SK-N-SH treated with all-trans-retinoic acid at 6 μM for 48 hours (cell line): ENCODE measurements at regions not wholly inside any gene's neighbourhood (a gene's known extent, or its start where the extent isn't known, plus 50 kb on each side); places are given as distances from the start of the nearest gene placed in this dataset.
A peak's percentile ranks its signal among the peaks of the same experiment; 100 is the strongest.

Source experiments
- ATAC-seq: fragments of 200-7000 bp; cut with Tn5 transposase; 3 replicates; pipeline ENCODE4 v1.9.1; 2020; ENCODE audit warnings: mild to moderate bottlenecking, moderate library complexity
- ARNTL ChIP-seq: fragments of 450-650 bp; formaldehyde crosslinking; IDR thresholded peaks from 2 replicates; pipeline ENCODE4 v1.5.0; 2020; ENCODE audit warnings: low read depth, mild to moderate bottlenecking, moderate library complexity, borderline replicate concordance
- BACH2 ChIP-seq: fragments of 250-450 bp; sonication (Bioruptor Pico); IDR thresholded peaks from 2 replicates; pipeline ENCODE4 v1.9.0; 2021; ENCODE audit warnings: mild to moderate bottlenecking, borderline replicate concordance
- CREB5 ChIP-seq: fragments of 250-450 bp; sonication (Bioruptor Pico); IDR thresholded peaks from 2 replicates; pipeline ENCODE4 v1.5.1; 2020; ENCODE audit warnings: low read depth, mild to moderate bottlenecking, moderate library complexity
- CSDC2 ChIP-seq: fragments of 250-450 bp; sonication (Bioruptor Pico); IDR thresholded peaks from 2 replicates; pipeline ENCODE4 v1.5.0; 2020; ENCODE audit warnings: mild to moderate bottlenecking, moderate library complexity
- CSRNP3 ChIP-seq: fragments of 250-450 bp; sonication (Bioruptor Pico); IDR thresholded peaks from 2 replicates; pipeline ENCODE4 v1.5.1; 2021; ENCODE audit warnings: mild to moderate bottlenecking, moderate library complexity
- ESRRG ChIP-seq: fragments of 250-450 bp; sonication (Bioruptor Pico); IDR thresholded peaks from 2 replicates; pipeline ENCODE4 v1.6.1; 2021; ENCODE audit warnings: mild to moderate bottlenecking
- GLIS3 ChIP-seq: fragments of 250-450 bp; sonication (Bioruptor Pico); IDR thresholded peaks from 2 replicates; pipeline ENCODE4 v1.5.0; 2020; ENCODE audit warnings: mild to moderate bottlenecking, moderate library complexity
- ISL1 ChIP-seq: fragments of 250-450 bp; sonication (Bioruptor Pico); IDR thresholded peaks from 2 replicates; pipeline ENCODE4 v2.1.2; 2022; ENCODE audit warnings: mild to moderate bottlenecking, moderate library complexity
- PATZ1 ChIP-seq: fragments of 250-450 bp; sonication (Bioruptor Pico); IDR thresholded peaks from 2 replicates; pipeline ENCODE4 v1.8.0; 2020; ENCODE audit warnings: mild to moderate bottlenecking, moderate library complexity, borderline replicate concordance
- PPARA ChIP-seq: fragments of 250-450 bp; sonication (Bioruptor Pico); IDR thresholded peaks from 2 replicates; pipeline ENCODE4 v1.5.0; 2020; ENCODE audit warnings: mild to moderate bottlenecking, borderline replicate concordance
- RARB ChIP-seq: fragments of 250-450 bp; sonication (Bioruptor Pico); IDR thresholded peaks from 2 replicates; pipeline ENCODE4 v1.8.0; 2021; ENCODE audit warnings: mild to moderate bottlenecking, moderate library complexity
- SNAI2 ChIP-seq: fragments of 250-450 bp; sonication (Bioruptor Pico); IDR thresholded peaks from 2 replicates; pipeline ENCODE4 v1.5.0; 2020; ENCODE audit warnings: mild to moderate bottlenecking, moderate library complexity
- TCF4 ChIP-seq: fragments of 250-450 bp; sonication (Bioruptor Pico); IDR thresholded peaks from 2 replicates; pipeline ENCODE4 v1.8.0; 2021; ENCODE audit warnings: mild to moderate bottlenecking, moderate library complexity, borderline replicate concordance
- ZC3H10 ChIP-seq: fragments of 250-450 bp; sonication (Bioruptor Pico); IDR thresholded peaks from 2 replicates; pipeline ENCODE4 v1.5.1; 2021; ENCODE audit warnings: mild to moderate bottlenecking, moderate library complexity
- ZFP3 ChIP-seq: fragments of 250-450 bp; sonication (Bioruptor Pico); IDR thresholded peaks from 2 replicates; pipeline ENCODE4 v1.5.0; 2020; ENCODE audit warnings: mild to moderate bottlenecking, moderate library complexity
- ZFP30 ChIP-seq: fragments of 450-650 bp; formaldehyde crosslinking; IDR thresholded peaks from 2 replicates; pipeline ENCODE4 v1.5.0; 2022; ENCODE audit warnings: mild to moderate bottlenecking, moderate library complexity
- ZNF70 ChIP-seq: fragments of 450-650 bp; formaldehyde crosslinking; IDR thresholded peaks from 2 replicates; pipeline ENCODE4 v1.5.0; 2020; ENCODE audit warnings: mild to moderate bottlenecking, moderate library complexity
- ZNF8 ChIP-seq: fragments of 450-650 bp; formaldehyde crosslinking; IDR thresholded peaks from 2 replicates; pipeline ENCODE4 v1.5.0; 2020; ENCODE audit warnings: mild to moderate bottlenecking, moderate library complexity
- TF ChIP-seq, protein P1 (sequence below): fragments of 250-450 bp; sonication (Bioruptor Pico); IDR thresholded peaks from 2 replicates; pipeline ENCODE4 v1.5.0; 2020; ENCODE audit warnings: mild to moderate bottlenecking, moderate library complexity

DNA sequence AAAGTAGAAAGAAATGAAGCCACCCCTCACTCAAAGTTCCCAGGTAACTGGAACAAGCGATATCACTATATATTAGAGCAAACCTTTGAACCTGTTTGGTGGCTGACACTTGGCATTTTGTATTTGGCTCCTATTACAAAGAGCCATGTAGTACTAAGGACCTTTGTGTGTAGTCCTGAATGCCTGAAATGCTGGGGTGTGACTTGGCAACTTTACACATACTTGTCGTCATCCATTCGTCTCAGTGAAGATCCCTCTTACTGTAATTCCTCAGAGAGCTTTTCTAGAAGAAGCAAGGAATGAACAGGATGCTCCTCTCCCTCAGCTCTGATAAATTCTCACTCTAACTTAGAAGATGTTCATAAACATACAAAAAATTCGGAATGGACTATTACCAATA lies 216.1 kb upstream of the CDIN1 start:
- peak; percentile 37 for ATAC-seq
- TF ChIP-seq ESRRG (no peak), RARB (no peak), ZNF8 (CRISPR knock-in tag) (no peak), ZFP3 (CRISPR knock-in tag) (no peak), PPARA (no peak), ZNF70 (CRISPR knock-in tag) (no peak), CSDC2 (no peak)
- TF ChIP-seq, protein P1, sequence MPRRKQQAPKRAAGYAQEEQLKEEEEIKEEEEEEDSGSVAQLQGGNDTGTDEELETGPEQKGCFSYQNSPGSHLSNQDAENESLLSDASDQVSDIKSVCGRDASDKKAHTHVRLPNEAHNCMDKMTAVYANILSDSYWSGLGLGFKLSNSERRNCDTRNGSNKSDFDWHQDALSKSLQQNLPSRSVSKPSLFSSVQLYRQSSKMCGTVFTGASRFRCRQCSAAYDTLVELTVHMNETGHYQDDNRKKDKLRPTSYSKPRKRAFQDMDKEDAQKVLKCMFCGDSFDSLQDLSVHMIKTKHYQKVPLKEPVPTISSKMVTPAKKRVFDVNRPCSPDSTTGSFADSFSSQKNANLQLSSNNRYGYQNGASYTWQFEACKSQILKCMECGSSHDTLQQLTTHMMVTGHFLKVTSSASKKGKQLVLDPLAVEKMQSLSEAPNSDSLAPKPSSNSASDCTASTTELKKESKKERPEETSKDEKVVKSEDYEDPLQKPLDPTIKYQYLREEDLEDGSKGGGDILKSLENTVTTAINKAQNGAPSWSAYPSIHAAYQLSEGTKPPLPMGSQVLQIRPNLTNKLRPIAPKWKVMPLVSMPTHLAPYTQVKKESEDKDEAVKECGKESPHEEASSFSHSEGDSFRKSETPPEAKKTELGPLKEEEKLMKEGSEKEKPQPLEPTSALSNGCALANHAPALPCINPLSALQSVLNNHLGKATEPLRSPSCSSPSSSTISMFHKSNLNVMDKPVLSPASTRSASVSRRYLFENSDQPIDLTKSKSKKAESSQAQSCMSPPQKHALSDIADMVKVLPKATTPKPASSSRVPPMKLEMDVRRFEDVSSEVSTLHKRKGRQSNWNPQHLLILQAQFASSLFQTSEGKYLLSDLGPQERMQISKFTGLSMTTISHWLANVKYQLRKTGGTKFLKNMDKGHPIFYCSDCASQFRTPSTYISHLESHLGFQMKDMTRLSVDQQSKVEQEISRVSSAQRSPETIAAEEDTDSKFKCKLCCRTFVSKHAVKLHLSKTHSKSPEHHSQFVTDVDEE (CRISPR knock-in tag) = no peak

DNA sequence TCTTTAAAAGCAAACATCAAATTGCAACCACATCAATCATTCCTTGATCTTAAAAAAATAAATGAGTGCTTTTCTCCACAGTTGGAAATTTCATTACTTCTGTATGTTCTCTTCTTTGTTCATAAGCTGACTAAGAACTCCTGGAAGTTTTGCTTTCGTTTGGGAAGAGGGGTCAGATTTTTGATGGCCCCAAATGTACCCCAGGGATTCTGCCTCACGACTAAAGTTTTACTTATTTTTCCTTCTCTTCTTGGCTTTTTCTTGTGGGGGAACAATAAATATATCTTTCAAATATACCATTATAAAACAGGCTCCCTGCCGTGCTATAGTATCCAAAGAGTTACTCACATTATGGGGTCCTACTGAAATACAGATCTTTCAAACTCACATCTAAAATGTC lies 215.0 kb upstream of the CDIN1 start:
- no peak for ATAC-seq
- TF ChIP-seq ZFP30 (CRISPR knock-in tag) (no peak), ISL1 (CRISPR knock-in tag) (no peak), ZNF70 (CRISPR knock-in tag) (no peak), CSDC2 (no peak), CSRNP3 (CRISPR knock-in tag) (no peak)

DNA sequence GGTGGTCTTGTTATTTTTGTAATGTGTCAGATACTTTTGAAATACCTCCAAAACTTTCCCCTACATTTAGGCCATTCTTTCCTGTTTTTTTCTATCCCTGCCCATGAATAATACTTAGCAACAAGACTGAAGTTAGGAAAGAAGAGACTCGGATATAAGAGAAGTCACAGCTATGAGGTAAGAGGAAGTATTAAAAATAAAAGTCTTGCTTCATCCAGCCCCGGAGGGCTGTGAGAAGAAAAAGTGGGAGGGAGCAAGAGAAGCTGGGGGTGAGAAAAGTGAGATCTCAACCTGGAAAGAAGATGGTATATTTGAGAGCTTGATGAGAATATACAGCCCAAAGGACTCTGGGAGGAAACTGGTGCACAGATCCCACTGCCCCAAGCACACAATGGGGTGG lies 213.5 kb upstream of the CDIN1 start:
- TF ChIP-seq GLIS3 (CRISPR knock-in tag) = no peak
- no peak for TF ChIP-seq CREB5 (CRISPR knock-in tag)
- no peak for TF ChIP-seq ZC3H10
- no peak for TF ChIP-seq ISL1 (CRISPR knock-in tag)
- no peak for TF ChIP-seq TCF4 (CRISPR knock-in tag)
- no peak for TF ChIP-seq PPARA
- no peak for TF ChIP-seq ESRRG
- TF ChIP-seq ZNF8 (CRISPR knock-in tag) = no peak
- no peak for TF ChIP-seq CSDC2
- TF ChIP-seq ARNTL (CRISPR knock-in tag) = no peak
- no peak for TF ChIP-seq PATZ1 (CRISPR knock-in tag)
- no peak for TF ChIP-seq BACH2
- no peak for TF ChIP-seq ZFP3 (CRISPR knock-in tag)
- TF ChIP-seq SNAI2 = no peak
- TF ChIP-seq, protein P1 (CRISPR knock-in tag) = no peak
- no peak for ATAC-seq
